Pancreas (tissue), 10 donors: ENCODE measurements at regions not wholly inside any gene's neighbourhood (a gene's known extent, or its start where the extent isn't known, plus 50 kb on each side); places are given as distances from the start of the nearest gene placed in this dataset.
A peak's percentile ranks its signal among the peaks of the same experiment; 100 is the strongest.

Source experiments
- ATAC-seq, 4 donors: fragments of 200-7000 bp; cut with Tn5 transposase; one replicate each; pipeline versions ENCODE4 v1.8.0 to v1.9.1; 2020; ENCODE audit warnings: mild to moderate bottlenecking in 4 of 4, moderate library complexity in 4 of 4
- DNase-seq, 6 donors: peaks; one replicate each; pipeline ENCODE4 v3.0.0-alpha.2; 2020
- FAIRE-seq: peaks from 2 replicates; lab custom pipeline; 2012; peaks lifted over from hg19 to GRCh38; lab: Jason Lieb, UNC
- H3K27ac ChIP-seq, 4 donors: fragments of 200-600 bp; sonication (generic); 1 replicate in 3 of 4; 2 replicates in 1 of 4; pipeline versions ENCODE4 v1.5.0 to v1.8.0; 2020
- H3K27me3 ChIP-seq, 4 donors: fragments of 200-600 bp; one replicate each; pipeline ENCODE4 v1.8.0; 2021
- H3K36me3 ChIP-seq, 3 donors: fragments of 200-600 bp; sonication (generic) in 1 of 3; one replicate each; pipeline versions ENCODE4 v1.5.0 to v1.8.0; 2020 to 2021
- H3K4me1 ChIP-seq, 3 donors: fragments of 200-600 bp; one replicate each; pipeline ENCODE4 v1.8.0; 2021
- H3K4me3 ChIP-seq, 4 donors: fragments of 200-600 bp; sonication (generic) in 2 of 4; one replicate each; pipeline versions ENCODE4 v1.5.0 to v1.8.0; 2020 to 2021
- H3K9me3 ChIP-seq, 4 donors: fragments of 200-600 bp; one replicate each; pipeline ENCODE4 v1.8.0; 2021
- CTCF ChIP-seq, 4 donors: fragments of 200-600 bp; sonication (generic) in 3 of 4; IDR thresholded peaks; one replicate each; pipeline versions ENCODE4 v1.5.0 to v1.8.0; 2021; ENCODE audit warnings: antibody characterized with exemption in 4 of 4
- WGBS, 2 donors: extraction: QIAGEN DNeasy Blood & Tissue Kit; methylation state at CpG; one replicate each; pipeline ENCODE4 v1.1.7; 2013; 5-methylcytosine and 5-hydroxymethylcytosine counted together
- intact Hi-C, 3 donors: fragments of 100-400 bp; cut with DNase I; formaldehyde crosslinking; loops; one replicate each; pipeline versions ENCODE4 v1.11.1 to v1.14.2; 2022
- donor health status: healthy with polysubstance abuse.
- donor health status: DM: no; HTN: no; CAD: no; lungs with moderate emphysema.
- donor health status: DM: no; HTN: no; CAD: no.
- donor health status: control.
- donor health status: control.
- donor health status: Bipolar disorder and iron deficiency.
- donor health status: DM: yes; HTN: yes; CAD: no.
- donor health status: DM: no; HTN: no; CAD: no.
- donor health status: DM: no; HTN: no; CAD: no.
- donor health status: DM: yes; HTN: yes; CAD: no.

- FAIRE-seq (no peak), DNase-seq (no peak), ATAC-seq (no peak)
- H3K27me3 ChIP-seq: no peaks in the 10 kb centered on the region
- no peaks in the 10 kb centered on the region for H3K4me1 ChIP-seq
- no peak overlapping the region for H3K27ac ChIP-seq
- no peaks in the 10 kb centered on the region for H3K9me3 ChIP-seq
- no peak for TF ChIP-seq CTCF (IDR thresholded peaks at IDR 0.05)
- intact Hi-C loops: no loop called here
- H3K36me3 ChIP-seq: no peaks in the 10 kb centered on the region
- 92 to 95% methylated on average over 3 of the region's 3 CpGs for WGBS, 2 donors
- H3K4me3 ChIP-seq: no peak overlapping the region
Measured at GRCh38 chr9:600006-600405, 241.5 kb upstream of the DMRT1 start.

GRCh38 chr9:602716-603115 is 238.8 kb upstream of the DMRT1 start:
- WGBS, 2 donors: 68 to 71% methylated on average over 4 of the region's 4 CpGs
- Histone ChIP-seq H3K27me3 (no peaks in the 10 kb centered on the region), H3K4me3 (no peak overlapping the region), H3K9me3 (no peaks in the 10 kb centered on the region), H3K36me3 (no peaks in the 10 kb centered on the region), H3K27ac (no peak overlapping the region), H3K4me1 (no peaks in the 10 kb centered on the region)
- ATAC-seq (no peak), FAIRE-seq (no peak), DNase-seq (no peak)
- intact Hi-C loops: no loop called here
- TF ChIP-seq CTCF (IDR thresholded peaks at IDR 0.05): no peak

GRCh38 chr9:603126-603525 is 238.4 kb upstream of the DMRT1 start:
- DNase-seq (no peak), ATAC-seq (no peak), FAIRE-seq (no peak)
- no peak for TF ChIP-seq CTCF (IDR thresholded peaks at IDR 0.05)
- H3K9me3 ChIP-seq: no peaks in the 10 kb centered on the region
- no peaks in the 10 kb centered on the region for H3K4me1 ChIP-seq
- intact Hi-C loops: no loop called here
- WGBS, 2 donors: 47 to 54% methylated on average over 2 of the region's 2 CpGs
- no peak overlapping the region for H3K4me3 ChIP-seq
- H3K27me3 ChIP-seq: no peaks in the 10 kb centered on the region
- no peak overlapping the region for H3K27ac ChIP-seq
- H3K36me3 ChIP-seq: no peaks in the 10 kb centered on the region

GRCh38 chr9:607417-607816 is 234.1 kb upstream of the DMRT1 start:
- Histone ChIP-seq H3K4me3 (no peak overlapping the region), H3K27me3 (no peaks in the 10 kb centered on the region), H3K27ac (no peak overlapping the region), H3K4me1 (no peaks in the 10 kb centered on the region), H3K36me3 (no peaks in the 10 kb centered on the region), H3K9me3 (no peaks in the 10 kb centered on the region)
- ATAC-seq (no peak), DNase-seq (no peak), FAIRE-seq (no peak)
- TF ChIP-seq CTCF (IDR thresholded peaks at IDR 0.05): no peak
- WGBS, 2 donors: 76 to 77% methylated on average over 5 of the region's 5 CpGs
- intact Hi-C loops: no loop called here

GRCh38 chr9:613771-614347 is 227.6 kb upstream of the DMRT1 start:
- DNase-seq (peak; percentile 58 to 79 (median 70)), FAIRE-seq (peak; percentile 97), ATAC-seq (peak; percentile 91 to 97 (median 96))
- no peaks in the 10 kb centered on the region for H3K27me3 ChIP-seq
- H3K4me1 ChIP-seq: peaks cover 12 to 21% (median 16%) of the 10 kb centered on the region in 3 donors
- H3K4me3 ChIP-seq: no peak overlapping the region
- intact Hi-C loops: loop anchor here in 2 of 3 donors (5.0 to 10.0 kb wide), 3 partner anchors 151 to 229 kb away; no protein-coding TSS in a partner anchor
- WGBS, 2 donors: 3% methylated on average over 7 of the region's 7 CpGs
- peak in 3 of 4 donors; percentile 55 to 73 (median 69) for TF ChIP-seq CTCF (IDR thresholded peaks at IDR 0.05)
- no peaks in the 10 kb centered on the region for H3K36me3 ChIP-seq
- no peaks in the 10 kb centered on the region for H3K9me3 ChIP-seq
- peak overlapping the region in 2 of 4 donors; percentile 30 to 64 for H3K27ac ChIP-seq
